ENCODE measurements at regions not wholly inside any gene's neighbourhood (a gene's known extent, or its start where the extent isn't known, plus 50 kb on each side); places are given as distances from the start of the nearest gene placed in this dataset.

DNA sequence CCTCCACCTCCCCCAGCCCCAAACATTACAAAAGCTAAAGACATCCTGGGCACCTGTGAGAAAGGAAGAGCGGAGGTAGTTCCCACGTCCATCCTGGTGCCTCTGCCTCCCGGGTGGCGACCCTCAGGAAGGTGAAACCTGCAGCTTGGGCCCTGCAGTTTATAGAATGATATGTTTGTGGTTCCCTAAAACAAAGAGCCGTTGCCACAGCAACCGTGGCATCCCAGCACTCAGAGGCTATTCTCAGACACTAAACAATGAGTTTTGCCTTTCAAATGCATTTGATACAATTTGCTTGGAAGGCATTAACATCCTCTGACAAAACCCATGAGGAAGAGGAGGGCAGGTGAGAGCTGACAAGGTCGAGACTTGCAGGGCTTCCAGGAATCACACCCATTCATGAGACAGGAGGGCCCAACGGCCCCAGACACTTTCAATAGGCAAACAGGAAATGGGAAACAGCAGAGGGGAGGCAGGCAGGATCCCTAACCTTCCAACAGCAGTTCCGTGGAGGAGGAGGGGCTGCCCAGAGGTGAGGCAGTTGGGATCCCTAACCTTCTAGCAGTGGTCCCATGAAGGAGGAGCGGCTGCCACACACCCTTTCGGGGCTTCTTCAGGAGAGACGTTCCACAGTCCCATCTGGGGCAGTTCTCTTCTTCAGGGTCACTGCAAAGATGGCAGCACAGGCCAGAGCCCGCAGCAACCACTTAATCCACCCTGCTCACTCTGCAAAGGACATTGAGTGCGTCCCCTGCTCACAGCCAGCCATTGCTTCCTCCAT, 379.2 kb downstream of the SHANK2 start:
- no peak for DNase-seq (ENCODE audit: low spot score)

DNA sequence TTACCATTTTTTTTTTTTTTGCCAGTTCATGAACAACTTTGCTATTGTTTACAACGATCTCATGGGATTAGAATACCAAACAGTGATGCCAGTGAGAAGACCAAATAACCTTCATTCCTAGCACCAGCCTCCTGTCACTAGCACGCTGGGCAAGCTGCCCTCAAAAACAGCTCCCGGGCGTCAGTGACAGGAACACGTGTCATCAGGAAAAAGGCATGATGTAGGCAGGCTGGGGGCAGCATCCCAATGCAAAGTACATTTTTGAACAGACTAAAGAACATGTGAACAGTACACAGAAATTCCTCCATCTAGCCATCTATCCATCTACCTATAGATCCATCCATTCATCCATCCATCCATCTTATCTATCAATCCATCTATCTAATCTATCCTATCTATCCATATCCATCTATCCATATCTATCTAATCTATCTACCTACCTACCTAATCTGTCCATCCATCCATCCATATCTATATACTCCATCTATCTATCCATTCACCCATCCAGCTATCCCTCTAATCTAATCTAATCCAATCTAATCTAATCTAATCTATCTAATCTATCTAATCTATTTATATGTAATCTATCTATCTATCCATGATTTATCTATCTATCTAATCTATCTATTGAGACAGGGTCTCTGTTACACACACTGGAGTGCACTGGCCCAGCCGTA, 378.5 kb downstream of the SHANK2 start:
- no peak for DNase-seq (ENCODE audit: low spot score)

DNA sequence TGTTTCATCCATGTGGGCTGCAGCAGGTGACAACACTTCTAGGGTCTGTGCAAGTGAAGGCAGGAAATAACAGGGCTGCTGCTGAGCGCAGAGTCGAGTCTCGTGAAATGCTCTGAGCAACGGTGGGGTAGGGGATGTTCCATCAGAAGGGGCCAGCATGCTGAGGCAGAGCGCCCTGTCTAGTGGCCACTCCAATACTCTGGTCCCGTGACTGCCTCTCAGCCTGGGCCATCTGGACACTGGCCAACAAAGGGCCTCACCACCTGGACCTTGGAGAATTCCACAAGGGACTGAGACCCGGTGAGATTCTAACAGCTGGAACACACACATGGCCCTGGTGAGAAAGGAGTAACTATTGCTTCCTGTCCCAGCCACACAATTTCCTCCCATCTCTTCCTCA, 375.7 kb downstream of the SHANK2 start:
- no peak for DNase-seq (ENCODE audit: low spot score)

DNA sequence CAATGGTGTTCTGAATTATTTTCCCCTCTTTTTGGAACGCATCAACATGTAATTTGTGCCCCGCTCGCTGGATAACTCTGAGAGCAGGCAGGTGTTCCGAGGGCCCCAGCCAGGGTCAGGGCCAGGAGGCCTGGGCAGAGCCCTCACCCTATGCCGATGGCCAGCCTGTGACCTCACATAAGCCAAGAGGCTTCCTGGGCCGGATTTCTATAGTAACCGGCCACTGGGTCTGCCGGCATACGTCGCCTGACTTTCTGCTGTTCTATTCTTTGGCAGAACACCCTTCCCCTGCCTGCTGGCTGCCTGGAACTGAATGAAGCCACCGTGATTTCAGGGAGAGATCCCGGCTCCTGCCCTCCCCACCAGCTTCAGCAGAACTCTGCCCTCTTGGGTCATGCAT, 375.2 kb downstream of the SHANK2 start:
- no peak for DNase-seq (ENCODE audit: low spot score)

DNA sequence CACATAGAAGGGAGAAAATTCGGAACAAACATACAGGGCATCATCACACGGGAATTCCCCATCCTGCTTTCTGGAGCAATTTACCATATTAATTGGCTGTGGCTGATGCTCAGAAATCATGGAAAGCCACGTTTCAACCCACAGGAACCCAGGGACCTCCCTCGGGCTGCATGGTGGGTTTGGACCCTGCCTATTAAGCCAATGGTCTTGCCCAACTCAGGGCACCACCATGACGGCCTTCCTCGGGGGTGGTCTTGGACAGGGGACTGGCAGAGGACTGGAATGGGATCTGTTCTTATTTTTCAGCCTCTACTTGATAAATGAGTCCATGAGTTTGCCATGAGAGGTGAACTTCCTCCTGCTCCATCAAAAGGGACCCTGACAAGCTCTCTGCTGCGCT, 374.0 kb downstream of the SHANK2 start:
- DNase-seq (ENCODE audit: low spot score) = no peak

DNA sequence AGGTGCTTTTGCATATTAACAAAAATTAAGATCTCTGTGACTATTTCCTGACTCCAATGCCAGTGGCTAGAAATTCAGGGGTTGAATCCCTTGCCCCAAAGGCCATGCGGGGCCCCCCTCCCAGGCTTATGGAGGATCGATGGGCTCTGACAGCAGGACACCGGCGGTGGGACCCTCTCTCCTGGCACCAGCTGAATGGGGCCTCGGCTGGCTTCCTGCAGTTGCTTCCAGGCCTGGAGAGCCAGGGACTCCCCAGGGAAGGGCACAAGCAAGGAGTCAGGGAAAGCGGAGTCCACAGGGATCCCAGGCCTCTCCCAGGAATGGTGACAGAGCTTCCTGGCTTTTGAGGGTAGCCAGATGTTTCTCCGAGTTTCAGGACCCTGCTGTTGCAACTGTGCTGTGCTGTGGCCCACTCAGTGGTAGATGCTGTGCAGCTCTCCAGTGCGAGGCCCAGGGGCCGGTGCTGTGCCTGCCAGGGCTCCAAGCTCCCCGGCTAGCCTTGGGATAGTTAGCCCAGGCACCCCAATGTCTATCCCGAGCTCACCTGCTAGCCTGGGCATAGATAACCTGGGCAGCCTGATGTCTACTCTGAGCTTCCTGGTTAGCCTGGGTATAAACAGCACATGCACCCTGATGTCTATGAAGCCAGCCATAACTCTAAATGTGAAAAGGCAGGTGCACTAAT, 372.6 kb downstream of the SHANK2 start:
- no peak for DNase-seq (ENCODE audit: low spot score)

DNA sequence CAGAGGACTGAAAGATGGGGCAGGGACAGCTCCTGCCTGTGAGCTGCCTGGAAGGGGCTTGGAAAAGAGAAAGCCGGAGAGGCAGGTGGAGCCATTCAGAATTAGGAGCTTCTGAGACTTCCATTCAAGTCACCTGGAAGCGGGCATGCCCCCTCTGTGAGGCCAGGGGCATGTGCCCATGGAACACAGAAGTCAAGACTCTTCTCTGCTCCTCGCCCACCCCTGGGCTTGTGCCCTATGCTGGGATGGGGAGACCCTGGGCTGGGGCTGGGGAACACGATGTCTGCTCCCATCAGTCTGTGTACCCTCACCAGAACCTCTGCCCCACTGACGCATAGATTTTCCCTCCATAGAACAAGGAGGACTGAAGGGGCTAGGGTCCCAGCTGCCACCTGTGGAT, 372.0 kb downstream of the SHANK2 start:
- DNase-seq (ENCODE audit: low spot score) = no peak

DNA sequence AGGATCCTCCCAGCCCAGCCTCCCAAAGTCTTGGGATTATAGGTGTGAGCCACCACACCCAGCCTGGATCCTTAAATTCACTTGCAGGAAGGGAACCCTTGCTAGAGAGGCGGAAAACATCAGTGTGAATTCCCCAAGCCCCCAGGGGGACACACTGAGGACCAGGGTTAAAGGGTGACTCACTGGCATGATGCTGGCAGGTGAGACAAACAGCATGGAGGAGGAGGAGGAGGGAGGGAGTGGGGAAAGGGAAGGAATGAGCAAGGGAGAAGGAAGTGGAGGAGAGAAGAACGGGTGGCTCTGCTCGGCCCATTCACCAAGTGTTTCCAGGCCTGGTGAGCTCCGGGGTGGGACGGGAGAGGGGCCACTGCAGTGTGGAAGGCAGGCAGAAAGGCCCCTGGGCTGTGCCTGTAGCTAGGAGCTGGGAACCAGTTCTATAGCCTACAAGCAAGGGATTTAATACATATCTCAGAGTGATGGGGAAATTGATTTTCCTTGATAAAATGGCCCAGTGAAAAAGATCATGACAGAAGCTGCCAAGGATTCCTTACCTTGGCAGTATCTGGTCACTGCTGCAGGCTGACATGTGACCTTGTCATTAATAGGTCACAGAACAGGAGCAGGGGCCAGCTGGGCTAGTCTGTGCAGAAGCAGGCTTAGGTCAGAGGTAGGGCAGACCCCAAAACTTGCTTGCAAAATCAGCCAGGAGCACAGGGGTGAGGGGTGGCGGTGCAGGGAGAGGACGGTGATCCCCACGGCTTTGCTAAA, 370.2 kb downstream of the SHANK2 start:
- DNase-seq (ENCODE audit: low spot score) = no peak

DNA sequence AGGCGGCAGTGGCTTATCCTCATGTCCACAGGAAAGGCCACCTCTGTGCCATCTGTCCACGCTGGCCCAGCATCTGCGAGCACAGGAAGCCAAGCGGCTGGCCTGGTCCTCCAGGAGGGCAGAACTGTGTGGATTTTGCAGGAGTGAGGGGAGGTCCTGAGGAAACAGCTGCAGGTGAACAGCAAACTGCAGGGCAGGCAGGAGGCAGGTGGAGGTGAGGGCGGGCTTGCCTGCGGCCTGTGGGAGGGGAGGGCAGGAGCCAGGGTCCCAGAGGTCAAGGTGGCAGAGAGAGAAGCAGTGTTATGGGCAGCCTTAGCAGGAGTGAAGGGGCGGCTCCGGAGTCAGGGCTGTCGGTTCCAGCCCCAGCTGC, 369.7 kb downstream of the SHANK2 start:
- no peak for DNase-seq (ENCODE audit: low spot score)

DNA sequence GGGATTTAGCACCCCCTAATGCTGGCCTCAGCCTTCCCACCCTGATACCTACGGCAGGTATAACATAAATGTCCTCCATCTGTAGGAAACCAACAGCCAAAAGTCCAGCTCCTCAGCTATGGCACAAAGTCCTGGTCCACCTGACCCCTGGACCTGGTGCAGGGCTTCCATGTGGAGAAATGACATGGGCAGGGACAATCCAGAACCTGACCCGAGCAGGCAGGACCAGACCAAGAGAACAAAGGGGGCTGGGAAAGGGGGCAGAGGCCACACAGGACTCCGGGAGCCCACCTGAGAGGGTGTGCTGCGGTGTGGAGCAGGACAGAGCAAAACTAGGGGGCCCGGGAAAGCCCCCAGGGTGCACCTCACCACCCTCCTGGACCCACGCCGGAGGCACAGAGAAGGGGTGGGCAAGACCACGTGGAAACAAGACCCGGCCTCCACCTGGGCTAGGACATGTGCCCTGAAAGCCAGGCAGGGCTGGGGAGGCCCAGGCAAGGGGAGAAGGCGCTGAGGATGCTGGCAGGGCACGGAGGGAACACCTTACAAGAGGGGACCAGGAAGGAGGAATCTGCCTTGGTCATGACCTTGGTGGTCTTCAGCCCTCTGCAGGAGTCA, 368.9 kb downstream of the SHANK2 start:
- DNase-seq (ENCODE audit: low spot score) = no peak

DNA sequence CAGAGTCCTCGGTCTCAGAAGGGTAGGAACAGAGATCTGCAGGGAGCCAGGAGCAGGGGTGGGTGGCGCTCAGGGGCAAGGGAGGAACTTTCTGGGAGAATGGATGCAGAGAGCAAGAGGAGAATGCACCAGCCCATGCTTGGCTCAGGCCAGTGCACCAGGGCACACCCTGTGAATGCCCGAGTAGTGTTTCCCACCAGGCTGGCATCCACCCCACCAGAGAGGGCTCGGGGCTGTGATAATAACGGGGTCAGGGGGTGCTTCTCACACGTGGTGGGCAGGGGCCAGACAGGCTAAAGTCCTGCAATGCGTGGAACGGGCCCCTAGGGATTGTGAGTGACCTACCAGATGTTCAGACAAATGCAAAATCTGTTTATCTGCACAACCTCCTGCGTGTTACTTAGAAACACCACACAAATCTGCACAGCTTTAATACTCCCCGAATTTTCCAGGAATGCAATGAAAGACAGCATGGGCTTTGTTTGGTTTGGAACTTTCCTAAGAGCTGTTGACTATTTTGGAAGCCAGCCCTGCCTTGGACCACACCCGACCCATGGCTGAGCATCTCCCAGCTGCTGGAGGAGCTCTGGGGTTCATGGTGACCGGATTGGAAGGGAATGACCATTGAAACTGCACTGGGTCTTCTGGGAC, 368.3 kb downstream of the SHANK2 start:
- no peak for DNase-seq (ENCODE audit: low spot score)

DNA sequence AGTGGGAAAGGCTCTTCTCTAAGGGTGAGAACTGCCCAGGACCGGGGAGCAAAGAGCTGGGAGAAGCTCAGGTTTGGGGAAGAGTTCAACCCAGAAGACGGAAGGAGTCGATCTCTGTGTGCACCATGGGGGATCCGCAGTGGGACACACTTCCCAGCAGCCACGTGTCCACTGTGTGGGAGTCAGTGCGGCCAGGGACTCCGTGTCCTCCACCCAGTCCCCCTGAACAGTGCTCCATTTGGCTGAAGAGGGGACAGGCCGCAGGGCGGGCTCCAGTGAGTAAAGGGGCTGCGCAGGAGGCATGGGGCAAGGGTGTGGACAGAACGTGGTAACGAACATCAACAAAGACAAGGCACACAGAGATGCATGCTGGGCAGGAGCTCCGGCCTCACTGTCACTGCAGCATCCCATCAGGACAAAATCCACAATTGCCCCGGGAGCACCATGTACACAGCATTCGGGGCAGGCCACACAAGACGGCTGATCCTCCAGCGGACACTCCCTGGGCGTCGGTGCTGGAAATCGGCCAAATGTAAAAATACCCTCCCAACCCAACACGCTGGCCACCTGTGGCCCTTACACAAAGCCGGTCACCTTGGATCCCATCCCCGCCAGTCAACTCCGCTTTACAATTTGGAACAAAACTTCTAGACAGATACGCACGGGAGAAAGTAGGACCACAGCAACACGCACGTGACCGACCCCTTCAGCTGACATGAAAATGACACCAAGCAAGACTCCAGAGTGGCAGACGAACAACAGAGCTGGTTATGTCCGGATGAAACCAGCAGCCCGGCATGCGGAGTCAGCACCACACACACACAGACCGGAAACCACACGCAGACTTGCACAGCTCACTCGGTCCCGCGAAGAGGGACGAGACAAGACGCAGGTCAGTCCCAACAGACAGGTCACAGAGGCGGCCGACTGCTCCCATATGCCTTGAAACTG, 366.8 kb downstream of the SHANK2 start:
- DNase-seq (ENCODE audit: low spot score) = no peak

DNA sequence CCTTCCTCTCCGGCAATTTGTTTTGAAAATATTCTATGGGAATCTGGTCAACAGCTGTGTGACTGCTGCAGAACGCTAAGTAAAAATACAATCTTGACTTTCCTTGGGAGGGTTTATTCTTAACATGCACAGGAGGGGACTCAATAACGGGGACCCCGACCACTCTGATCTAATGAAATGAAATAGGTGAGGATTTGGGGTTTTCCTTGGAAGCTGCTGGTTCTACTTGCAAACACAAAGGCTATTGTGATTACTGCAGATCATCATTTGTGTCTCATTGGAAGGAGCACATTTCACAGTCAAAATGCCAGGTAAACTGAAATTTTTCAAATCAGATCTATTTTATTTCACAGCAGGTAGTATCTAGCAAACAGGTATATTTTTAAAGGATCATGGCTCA, 366.1 kb downstream of the SHANK2 start:
- DNase-seq (ENCODE audit: low spot score) = no peak

DNA sequence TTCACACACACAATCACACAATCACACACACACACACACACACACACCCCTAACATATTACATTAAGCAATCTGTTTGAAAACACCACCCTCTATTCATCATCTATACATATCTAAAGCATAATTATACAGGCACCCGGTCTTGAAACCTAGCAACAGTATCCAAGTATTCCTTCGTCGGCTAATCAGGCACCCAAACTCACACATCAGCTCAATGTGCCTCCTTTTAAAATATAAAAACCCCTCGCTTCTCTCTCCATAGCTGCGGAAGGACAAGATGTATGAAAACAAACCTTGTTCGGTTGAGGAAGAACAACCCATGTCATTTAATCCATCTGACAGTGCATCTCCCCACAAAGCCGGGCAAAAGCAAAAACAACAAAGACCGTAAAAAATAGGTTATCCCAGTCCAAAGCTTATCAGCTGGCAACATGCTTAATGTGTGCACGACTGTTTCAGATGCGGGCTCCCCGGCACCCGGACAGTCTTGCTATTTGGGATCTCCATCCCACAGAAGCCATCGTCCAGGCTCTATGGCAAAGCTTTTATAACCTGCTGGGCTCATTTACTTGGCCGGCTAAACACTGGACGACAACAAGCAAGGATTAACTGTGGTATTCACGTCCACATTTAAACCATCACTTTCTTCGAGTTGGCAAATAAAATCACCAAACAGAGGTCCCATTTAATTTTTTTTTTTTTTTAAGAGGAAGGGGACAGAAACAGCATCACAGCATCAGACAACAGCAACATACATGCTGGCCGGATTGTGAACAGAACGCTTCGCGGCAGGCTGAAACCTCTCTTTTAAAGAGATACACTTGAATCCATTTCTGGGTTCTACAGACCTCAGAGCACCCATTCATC, 365.5 kb downstream of the SHANK2 start:
- no peak for DNase-seq (ENCODE audit: low spot score)

DNA sequence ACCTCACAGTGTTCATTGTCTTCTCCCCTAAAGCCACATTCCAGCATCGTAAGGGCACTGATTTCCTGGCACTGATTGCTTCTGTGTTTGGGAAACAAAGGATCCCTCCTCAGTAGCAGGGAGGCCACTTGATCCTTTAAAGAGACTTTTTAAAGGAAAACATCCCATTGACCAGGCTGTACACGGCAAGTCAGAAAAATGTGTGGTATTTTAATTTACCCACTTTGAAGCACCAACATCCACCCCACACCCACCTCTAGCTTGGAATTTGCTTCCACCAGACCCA, 364.9 kb downstream of the SHANK2 start:
- DNase-seq (ENCODE audit: low spot score) = no peak

DNA sequence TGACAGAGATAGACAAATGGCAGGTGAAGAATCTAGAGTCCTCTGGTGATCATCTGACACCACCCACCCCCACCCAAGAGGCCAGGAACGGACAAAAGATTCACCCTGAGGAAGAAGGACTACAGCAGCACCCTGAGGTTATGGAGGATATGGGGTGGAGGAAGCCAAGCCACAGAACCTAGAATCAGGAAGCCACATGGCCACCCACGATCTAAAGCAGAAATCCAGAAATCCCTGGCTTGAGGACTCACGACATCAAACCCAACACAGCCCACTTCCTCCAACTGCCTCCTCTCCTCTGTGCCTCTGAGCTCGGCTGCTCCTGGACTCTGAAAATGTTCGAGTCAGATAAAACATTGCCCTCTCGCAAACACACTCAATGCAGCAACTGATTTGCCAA, 364.3 kb downstream of the SHANK2 start:
- DNase-seq (ENCODE audit: low spot score) = no peak

DNA sequence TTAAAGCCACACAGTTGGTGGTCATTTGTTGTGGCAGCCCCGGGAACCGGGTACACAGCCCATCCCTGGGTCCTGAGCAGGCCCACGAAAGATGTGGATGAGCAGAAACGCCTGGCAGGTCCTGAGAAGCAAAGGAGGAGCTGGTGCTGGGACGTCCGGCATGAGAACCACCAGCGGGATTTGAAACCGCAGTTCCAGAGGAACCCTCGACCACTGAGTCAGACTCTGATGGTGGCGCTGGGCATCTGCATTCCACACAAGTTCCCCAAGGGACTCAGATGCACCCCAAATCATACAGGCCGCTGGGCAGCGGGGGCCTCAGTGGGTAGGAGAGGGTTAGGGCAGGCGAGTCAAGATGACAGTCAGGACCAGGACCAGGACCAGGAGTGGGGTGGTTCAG, 363.0 kb downstream of the SHANK2 start:
- DNase-seq (ENCODE audit: low spot score) = no peak

DNA sequence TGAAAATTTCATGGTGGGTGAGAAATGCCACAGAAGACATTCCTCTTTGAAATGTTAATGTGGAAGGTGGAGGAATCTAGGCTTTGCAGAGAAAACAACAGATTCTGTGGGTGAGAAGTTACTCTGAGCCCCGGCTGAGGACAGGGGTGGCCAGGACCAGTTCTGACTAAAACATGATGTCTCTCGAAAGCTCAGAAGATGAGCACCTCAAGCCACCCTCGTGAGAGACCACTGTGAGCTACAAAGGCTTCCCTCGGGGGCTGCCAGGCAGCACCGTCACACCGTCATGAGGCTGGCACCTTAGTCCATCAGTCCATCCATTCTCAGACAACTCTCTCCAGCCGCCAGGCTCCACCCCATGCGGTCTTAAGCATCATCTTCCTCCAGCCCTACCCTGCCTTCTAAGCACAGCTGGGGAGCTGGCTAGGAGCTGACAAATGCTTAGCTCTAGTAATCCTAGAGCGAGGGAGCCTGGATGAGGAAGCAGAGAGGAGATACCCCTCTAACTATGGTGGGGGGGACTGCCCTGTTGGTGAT, 360.5 kb downstream of the SHANK2 start:
- no peak for DNase-seq (ENCODE audit: low spot score)

DNA sequence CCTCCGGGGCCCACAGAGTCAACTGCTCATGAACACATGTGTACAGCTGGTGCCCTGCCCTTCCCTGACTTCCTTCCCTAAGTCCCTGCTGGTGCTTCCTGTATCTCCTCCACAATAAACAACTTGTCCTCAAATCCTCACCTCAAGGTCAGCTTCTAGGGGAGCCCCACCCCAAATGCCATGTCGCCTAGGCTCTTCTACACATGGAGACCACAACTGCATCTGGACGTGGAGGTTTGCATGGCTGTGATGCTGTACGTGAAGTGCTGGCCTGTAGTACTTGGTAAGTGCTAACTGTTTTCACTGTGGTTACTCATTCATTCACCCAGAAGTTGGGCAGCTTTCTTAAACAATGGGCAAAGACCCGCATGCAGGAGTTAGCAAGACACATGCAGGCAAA, 359.5 kb downstream of the SHANK2 start:
- no peak for DNase-seq (ENCODE audit: low spot score)

Measured in CD4-positive, alpha-beta T cell treated with Interleukin-6 at 100 ng/mL for 8 hours (primary cell).